HG02852 (cell line): ENCODE measurements at regions not wholly inside any gene's neighbourhood (a gene's known extent, or its start where the extent isn't known, plus 50 kb on each side); places are given as distances from the start of the nearest gene placed in this dataset.

Experiments used
- ATAC-seq: cut with Tn5 transposase; IDR thresholded peaks from one replicate; pipeline ENCODE4 v1.9.1; 2021; ENCODE audit warnings: mild to moderate bottlenecking, moderate library complexity; ENCODE audit not compliant: unreplicated experiment

GRCh38 chr7:35355199-35355598 is 101.3 kb upstream of the TBX20 start:
- ATAC-seq, result no peak

- no peak for ATAC-seq
These were observed 99.6 kb upstream of the TBX20 start for GRCh38 chr7:35353481-35353880.

DNA sequence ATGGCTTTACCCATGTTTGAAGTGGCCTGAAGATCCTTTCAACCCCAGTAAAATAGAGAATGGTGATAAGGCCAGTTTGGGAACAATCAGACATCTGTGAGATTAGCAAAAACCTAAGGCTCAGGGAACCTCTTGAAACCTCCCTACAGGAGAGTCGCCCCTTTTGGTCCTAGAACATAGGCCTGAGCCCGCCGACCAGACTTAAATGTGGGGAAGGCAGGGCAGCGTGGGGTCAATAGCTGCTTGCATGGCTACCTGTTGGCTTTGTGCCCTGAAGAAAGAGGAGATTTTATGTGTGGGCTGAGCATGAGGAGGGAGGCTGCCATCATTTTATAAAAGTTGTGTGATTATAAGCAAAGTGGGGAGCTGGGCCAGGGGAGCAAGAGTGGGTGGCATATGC is 97.6 kb upstream of the TBX20 start:
- ATAC-seq, result no peak

DNA sequence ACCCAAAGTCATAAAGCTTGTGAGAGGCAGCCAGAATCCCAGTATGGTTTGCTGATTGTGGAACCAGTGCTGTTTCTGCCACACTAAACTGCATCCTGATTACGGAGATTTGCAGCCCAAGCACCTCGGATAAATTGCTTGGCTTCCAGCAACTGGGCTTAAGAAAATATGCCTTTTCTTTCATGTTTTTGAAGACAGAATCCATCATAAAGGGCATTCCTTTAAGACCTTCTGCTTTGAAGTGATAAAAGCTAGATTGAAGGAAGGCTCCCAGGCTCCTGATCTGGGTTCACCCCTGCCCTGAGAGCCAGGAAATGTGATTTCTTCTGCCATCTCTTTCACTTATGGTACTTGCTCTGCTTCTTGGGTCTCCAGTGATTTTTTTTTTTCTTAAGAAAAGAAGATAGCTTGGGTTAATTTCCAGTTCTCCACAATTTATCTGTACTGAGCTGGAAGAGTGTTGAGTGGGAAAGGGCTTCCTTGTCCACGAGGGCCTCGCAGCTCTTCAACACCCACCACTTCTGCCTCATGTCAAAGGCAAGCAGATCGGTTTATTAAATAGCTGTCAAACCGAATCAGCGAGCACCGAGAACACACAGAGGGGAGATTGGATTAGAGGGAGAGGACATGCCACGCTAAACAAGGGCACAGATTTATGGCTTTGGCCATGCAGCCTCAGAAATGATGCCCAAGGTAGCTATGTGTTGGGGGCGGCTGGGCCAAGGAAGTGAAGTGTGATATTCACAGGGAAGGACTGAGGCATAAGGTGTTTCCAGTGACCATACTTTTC is 94.9 kb upstream of the TBX20 start:
- no peak for ATAC-seq

GRCh38 chr7:35342786-35343185 is 88.9 kb upstream of the TBX20 start:
- no peak for ATAC-seq

GRCh38 chr7:35339811-35340210 is 85.9 kb upstream of the TBX20 start:
- ATAC-seq, result no peak

- no peak for ATAC-seq
These were observed 82.5 kb upstream of the TBX20 start for GRCh38 chr7:35336444-35336843.

GRCh38 chr7:35334506-35334905 is 80.6 kb upstream of the TBX20 start:
- no peak for ATAC-seq

DNA sequence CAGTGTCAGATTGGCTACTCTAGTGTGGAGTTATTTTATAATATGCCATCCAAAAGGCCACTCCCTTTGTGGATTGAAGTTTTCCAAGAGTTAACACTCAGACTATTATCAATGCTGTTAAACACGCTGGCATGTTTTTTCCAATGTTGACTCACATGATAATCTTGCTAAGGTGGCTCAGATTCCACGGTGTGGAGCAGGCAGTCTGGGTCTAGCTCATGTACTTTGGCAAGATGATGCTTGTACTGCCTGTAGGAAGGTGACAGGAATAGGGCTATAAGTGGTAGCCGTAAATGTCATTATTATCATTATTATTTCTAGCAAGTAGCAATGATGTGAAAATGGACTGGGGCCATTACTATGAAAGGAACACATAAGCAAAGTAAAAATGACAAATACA is 79.4 kb upstream of the TBX20 start:
- ATAC-seq, result no peak

DNA sequence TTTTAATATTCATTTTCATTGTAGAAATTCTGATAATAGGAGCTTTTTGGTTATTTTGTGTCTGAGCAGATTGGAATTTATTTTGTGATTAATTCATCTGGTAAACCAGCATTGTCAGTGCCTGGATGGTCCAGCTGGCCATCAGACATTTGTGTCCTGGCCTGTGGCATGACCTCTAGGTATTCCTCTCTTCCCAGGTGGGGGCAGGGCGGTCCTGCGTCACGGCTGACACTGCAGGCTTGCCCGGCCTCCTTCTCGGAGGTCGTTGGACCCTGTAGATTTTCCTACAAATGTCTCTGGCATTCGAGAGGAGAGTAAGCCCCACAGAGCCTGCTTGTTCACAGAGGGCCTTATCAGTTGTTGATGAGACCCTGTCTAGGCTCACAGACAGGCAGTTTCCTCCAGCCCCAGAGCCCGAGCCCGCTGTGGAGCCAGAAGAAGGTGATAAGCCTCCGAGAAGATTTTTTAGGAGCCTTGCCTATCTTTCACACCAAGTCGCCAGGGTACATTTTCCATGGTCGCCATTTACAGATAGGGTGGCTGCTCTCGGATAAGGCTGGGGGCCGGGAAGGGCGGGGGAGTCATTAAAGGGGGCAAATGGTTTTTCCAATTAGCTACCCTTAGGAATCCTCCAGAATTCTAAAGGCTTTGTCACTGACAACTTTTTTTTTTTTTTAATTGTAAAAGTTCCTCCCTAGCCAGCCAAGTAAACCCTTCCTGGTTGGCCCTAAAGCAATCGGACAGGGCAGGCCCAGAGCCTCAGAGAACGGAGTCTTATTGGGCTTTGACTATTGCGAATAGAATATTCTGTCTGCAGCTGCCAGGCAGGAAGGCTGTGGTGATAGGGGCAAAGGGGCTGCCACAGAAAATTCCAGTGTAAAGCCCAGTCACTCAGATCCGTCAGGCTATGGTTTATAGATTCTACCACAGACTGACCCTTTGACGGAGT is 78.1 kb upstream of the TBX20 start:
- no peak for ATAC-seq

GRCh38 chr7:35329026-35329425 is 75.1 kb upstream of the TBX20 start:
- ATAC-seq, result no peak

GRCh38 chr7:35319606-35320005 is 65.7 kb upstream of the TBX20 start:
- ATAC-seq, result no peak

DNA sequence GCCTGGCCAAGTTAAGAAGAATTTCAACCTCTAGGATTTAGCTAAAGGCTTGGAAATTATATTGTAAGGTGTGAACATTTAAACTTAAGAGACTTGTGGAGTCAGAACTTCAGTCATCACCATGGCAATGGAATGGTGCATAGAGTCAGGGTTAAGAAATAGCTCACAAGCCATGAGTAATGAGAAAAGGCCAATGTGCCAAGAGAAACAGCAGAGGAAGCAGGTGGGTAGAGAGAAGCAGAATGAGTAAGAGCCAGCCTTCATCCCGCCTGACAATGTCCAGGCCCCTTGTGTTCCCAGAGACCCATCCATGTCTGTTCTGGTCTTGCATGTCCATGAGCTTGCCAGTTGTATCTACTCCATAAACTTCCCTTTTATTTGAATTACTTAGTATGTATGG is 62.6 kb upstream of the TBX20 start:
- ATAC-seq, result no peak

DNA sequence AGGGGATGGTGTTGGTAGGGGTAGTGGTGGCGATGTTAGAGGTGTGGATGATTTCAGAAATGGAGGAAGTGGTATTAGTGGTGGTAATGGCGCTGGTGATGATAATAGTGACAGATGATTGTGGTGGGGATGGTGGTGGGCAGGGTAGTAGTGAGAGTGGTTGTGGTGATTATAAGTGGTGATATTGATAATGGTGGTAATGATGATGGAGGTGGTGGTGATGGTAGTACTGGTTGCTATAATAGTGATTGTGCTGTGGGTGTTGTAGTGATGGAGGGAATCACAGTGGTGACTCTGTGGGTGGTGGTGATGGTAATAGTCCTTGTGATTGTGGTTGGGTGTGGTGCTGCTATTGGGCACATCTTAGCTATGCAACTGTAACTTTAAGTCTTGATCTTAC is 61.6 kb upstream of the TBX20 start:
- no peak for ATAC-seq

DNA sequence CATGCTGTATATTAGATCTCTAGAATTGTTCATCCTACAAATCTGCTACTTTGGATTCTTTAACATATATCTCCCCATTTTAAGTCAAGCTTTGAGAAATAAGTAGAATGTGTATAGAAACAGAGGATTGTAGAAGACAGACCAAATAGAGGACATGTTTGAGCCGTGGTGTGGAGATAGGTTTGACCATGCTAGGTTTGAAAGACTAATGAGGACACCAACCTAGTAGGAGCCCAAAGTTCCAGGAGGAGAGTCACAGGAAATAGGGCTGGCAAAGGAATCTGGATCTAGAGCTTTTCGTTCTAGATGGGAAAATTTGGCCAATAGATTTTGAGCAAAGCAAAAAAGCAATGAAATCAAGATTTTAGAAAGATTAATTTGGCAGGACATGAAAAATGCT is 60.5 kb upstream of the TBX20 start:
- no peak for ATAC-seq

DNA sequence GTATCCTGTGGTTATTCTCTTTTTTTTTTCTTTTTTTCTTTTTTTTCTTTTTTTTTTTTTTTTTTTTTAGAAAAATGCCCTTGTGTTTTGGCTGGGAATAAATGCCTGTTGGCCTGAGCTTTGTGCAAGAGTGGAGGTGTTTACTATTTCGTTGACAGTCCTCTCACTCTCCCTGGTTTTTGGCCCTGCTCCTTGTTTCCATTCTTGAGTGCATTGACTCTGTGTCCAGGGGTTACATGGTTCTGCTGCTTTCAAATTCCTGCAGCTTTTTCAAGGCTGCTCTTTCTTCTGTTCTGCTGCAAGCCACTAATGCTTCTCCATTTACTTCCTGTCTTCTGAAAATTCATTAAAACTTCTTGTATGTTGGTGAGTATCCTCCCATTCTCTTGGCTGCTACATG is 59.7 kb upstream of the TBX20 start:
- no peak for ATAC-seq
